Mesendoderm (in vitro differentiated cells): ENCODE measurements at regions not wholly inside any gene's neighbourhood (a gene's known extent, or its start where the extent isn't known, plus 50 kb on each side); places are given as distances from the start of the nearest gene placed in this dataset.

ENCODE experiments used
- DNase-seq: peaks from one replicate; pipeline ENCODE4 v3.0.0; 2013
- H2AK5ac ChIP-seq: 2 replicates; pipeline ENCODE4 v1.6.1; 2013; ENCODE audit warnings: low read length, inconsistent platforms
- H2BK120ac ChIP-seq: 2 replicates; pipeline ENCODE4 v1.6.1; 2013; ENCODE audit warnings: low read depth, mild to moderate bottlenecking, low read length, moderate library complexity, mixed read lengths
- H2BK15ac ChIP-seq: replicated peaks from 2 replicates; pipeline ENCODE4 v1.6.1; 2013; ENCODE audit warnings: low read depth, mild to moderate bottlenecking, moderate library complexity
- H2BK5ac ChIP-seq: 2 replicates; pipeline ENCODE4 v1.6.1; 2013; ENCODE audit warnings: low read length, inconsistent platforms
- H3K18ac ChIP-seq: 2 replicates; pipeline ENCODE4 v1.6.1; 2013; ENCODE audit warnings: mild to moderate bottlenecking, low read length, mixed read lengths
- H3K23ac ChIP-seq: one replicate; pipeline ENCODE4 v1.6.1; 2013; ENCODE audit warnings: low read length
- H3K27ac ChIP-seq: 2 replicates; pipeline ENCODE4 v1.5.1; 2013; ENCODE audit warnings: low read depth, mild to moderate bottlenecking, inconsistent platforms, low read length, moderate library complexity
- H3K27me3 ChIP-seq: 2 replicates; pipeline ENCODE4 v1.6.1; 2013; ENCODE audit warnings: low read length, control low read depth, mild to moderate bottlenecking, inconsistent platforms; ENCODE audit not compliant: insufficient read depth, poor library complexity
- H3K36me3 ChIP-seq: 2 replicates; pipeline ENCODE4 v1.6.1; 2013; ENCODE audit warnings: low read length, inconsistent platforms; ENCODE audit not compliant: control insufficient read depth, insufficient read depth
- H3K4ac ChIP-seq: one replicate; pipeline ENCODE4 v1.6.1; 2013; ENCODE audit warnings: low read depth, mild to moderate bottlenecking, low read length, moderate library complexity
- H3K4me1 ChIP-seq: 2 replicates; pipeline ENCODE4 v1.6.1; 2013; ENCODE audit warnings: low read depth, low read length, inconsistent platforms; ENCODE audit not compliant: control insufficient read depth
- H3K4me2 ChIP-seq: 2 replicates; pipeline ENCODE4 v1.6.1; 2013; ENCODE audit warnings: low read length
- H3K4me3 ChIP-seq: 2 replicates; pipeline ENCODE4 v1.5.1; 2013; ENCODE audit warnings: mild to moderate bottlenecking, low read length
- H3K56ac ChIP-seq: one replicate; pipeline ENCODE4 v1.6.1; 2013; ENCODE audit warnings: low read length
- H3K79me1 ChIP-seq: 2 replicates; pipeline ENCODE4 v1.6.1; 2013; ENCODE audit warnings: low read length, inconsistent platforms
- H3K79me2 ChIP-seq: 2 replicates; pipeline ENCODE4 v1.6.1; 2013; ENCODE audit warnings: mild to moderate bottlenecking, low read length; ENCODE audit not compliant: control insufficient read depth, insufficient read depth
- H3K9ac ChIP-seq: 2 replicates; pipeline ENCODE4 v1.6.1; 2013; ENCODE audit warnings: low read length, inconsistent platforms
- H4K5ac ChIP-seq: one replicate; pipeline ENCODE4 v1.6.1; 2013; ENCODE audit warnings: low read length
- H4K8ac ChIP-seq: one replicate; pipeline ENCODE4 v1.6.1; 2013; ENCODE audit warnings: low read depth, mild to moderate bottlenecking, control low read depth, low read length, moderate library complexity
- WGBS: extraction: QIAGEN DNeasy Blood & Tissue Kit; methylation state at CpG from one replicate; pipeline ENCODE4 v1.1.7; 2013; ENCODE audit warnings: low lambda C conversion rate, missing lambda C conversion rate; ENCODE audit not compliant: insufficient coverage; ENCODE audit errors: extremely low coverage; 5-methylcytosine and 5-hydroxymethylcytosine counted together

DNA sequence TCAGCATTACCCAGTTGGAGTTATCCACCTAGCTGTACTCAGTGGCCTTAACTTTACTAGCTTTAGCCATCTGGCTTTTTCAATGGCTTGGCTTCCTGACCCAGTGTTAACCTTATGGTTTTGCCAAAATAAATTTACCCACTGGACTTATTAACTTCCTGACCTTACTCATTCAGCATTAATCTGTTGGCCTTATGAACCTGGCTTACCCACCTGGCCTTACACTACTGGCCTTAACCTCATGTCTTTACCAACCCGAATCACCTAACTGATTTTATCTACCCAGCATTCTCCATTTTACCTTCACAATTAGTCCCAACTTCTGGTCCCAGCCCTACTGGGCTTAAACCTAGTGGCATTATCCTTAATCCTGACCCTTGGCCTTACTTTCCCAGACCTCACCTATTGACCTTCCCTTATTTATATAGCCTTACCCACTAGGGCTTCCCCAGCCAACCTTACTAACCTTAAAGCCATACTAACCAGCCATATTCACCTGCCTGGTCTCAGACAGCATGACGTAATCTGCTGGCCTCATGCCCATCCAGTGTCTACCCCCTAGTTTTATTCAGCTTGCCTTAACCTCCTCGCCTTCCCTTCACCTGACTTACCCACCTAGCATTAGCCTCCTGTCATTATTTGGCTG is 100.0 kb downstream of the IL12A start:
- DNase-seq: no peak
- WGBS: 100% methylated on average over 1 of the region's 3 CpGs
- Histone ChIP-seq H3K79me2 (no peaks in the 10 kb centered on the region), H2BK15ac (no peak overlapping the region), H2BK5ac (no peak overlapping the region), H2AK5ac (no peak overlapping the region), H3K4me3 (no peak overlapping the region), H3K27ac (no peak overlapping the region), H3K27me3 (no peaks in the 10 kb centered on the region), H3K9ac (no peak overlapping the region), H3K18ac (no peak overlapping the region), H4K5ac (no peak overlapping the region), H3K56ac (no peak overlapping the region), H3K4me2 (no peak overlapping the region), H3K36me3 (no peaks in the 10 kb centered on the region), H3K4me1 (no peaks in the 10 kb centered on the region), H3K79me1 (no peaks in the 10 kb centered on the region), H3K23ac (no peak overlapping the region), H4K8ac (no peak overlapping the region), H3K4ac (no peak overlapping the region), H2BK120ac (no peak overlapping the region)

DNA sequence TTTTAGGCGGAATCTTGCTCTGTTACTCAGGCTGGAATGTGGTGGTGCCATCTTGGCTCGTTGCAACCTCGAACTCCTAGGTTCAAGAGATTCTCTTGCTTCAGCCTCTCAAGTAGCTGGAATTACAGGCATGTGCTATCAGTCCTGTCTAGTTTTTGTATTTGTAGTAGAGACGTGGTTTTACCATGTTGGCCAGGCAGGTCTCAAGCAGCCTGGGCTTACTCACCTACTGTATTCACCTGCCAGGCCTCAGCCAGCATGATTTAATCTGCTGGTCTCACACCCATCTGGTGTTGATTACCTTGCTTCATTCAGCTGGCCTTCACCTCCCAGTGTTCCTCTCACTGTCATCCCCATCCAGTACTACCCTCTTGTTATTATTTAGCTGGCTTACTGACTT is 102.0 kb downstream of the IL12A start:
- no peaks in the 10 kb centered on the region for H3K79me2 ChIP-seq

DNA sequence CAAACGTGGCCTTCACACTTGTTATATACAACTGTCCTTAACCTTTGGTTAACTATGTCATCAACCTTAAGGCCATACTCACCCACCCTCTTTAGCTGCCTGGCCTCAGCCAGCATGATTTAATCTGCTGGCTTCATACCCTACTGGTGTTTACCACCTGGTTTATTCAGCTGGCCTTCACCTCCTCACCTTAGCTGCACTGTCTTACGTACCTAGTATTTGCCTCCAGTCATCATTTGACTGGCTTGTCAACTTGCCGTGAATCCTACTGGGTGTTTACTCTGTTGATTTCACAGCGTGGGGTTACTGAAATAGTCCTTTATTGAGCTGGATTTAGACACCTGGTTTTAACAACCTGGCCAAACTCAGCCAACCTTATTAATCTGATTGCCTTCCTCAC is 102.8 kb downstream of the IL12A start:
- DNase-seq: no peak
- WGBS: no CpG with 5 or more reads among the region's 4 CpGs
- no peaks in the 10 kb centered on the region for H3K27me3 ChIP-seq
- H3K4ac ChIP-seq: no peak overlapping the region
- no peaks in the 10 kb centered on the region for H3K79me2 ChIP-seq
- no peak overlapping the region for H3K9ac ChIP-seq
- H2AK5ac ChIP-seq: no peak overlapping the region
- H3K56ac ChIP-seq: no peak overlapping the region
- no peak overlapping the region for H3K18ac ChIP-seq
- no peaks in the 10 kb centered on the region for H3K4me1 ChIP-seq
- H3K36me3 ChIP-seq: no peaks in the 10 kb centered on the region
- no peak overlapping the region for H3K4me2 ChIP-seq
- H2BK120ac ChIP-seq: no peak overlapping the region
- H2BK15ac ChIP-seq: no peak overlapping the region
- H4K8ac ChIP-seq: no peak overlapping the region
- no peaks in the 10 kb centered on the region for H3K79me1 ChIP-seq
- no peak overlapping the region for H3K27ac ChIP-seq
- no peak overlapping the region for H3K23ac ChIP-seq
- no peak overlapping the region for H4K5ac ChIP-seq
- H2BK5ac ChIP-seq: no peak overlapping the region
- no peak overlapping the region for H3K4me3 ChIP-seq

More for the DNA sequence above, 102.0 kb downstream of the IL12A start:
- Histone ChIP-seq H3K79me1 (no peaks in the 10 kb centered on the region), H2BK15ac (no peak overlapping the region), H3K56ac (no peak overlapping the region), H3K27ac (no peak overlapping the region), H2BK5ac (no peak overlapping the region), H3K18ac (no peak overlapping the region), H3K4me1 (no peaks in the 10 kb centered on the region), H3K27me3 (no peaks in the 10 kb centered on the region), H3K9ac (no peak overlapping the region), H3K4ac (no peak overlapping the region), H3K4me2 (no peak overlapping the region), H4K5ac (no peak overlapping the region), H2BK120ac (no peak overlapping the region), H3K4me3 (no peak overlapping the region), H2AK5ac (no peak overlapping the region), H3K36me3 (no peaks in the 10 kb centered on the region), H3K23ac (no peak overlapping the region), H4K8ac (no peak overlapping the region)
- no CpG with 5 or more reads among the region's 4 CpGs for WGBS
- DNase-seq: no peak

DNA sequence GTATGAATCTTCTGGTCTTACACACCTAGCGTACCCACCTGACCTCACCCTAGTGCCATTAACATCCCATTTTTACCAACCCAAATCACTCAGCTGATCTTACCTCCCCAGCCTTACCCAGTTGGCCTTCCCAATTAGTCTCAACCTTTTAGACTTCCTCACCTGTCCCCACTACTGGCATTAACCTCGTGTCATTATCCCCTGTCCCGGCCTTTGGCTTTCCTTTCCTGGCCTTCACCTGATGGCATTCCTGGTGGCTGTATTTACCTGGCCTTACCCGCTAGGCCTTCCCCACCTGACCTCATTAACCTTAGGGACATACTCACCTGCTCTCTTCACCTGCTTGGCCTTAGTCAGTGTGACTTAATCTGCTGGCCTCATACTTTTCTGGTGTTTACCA is 104.1 kb downstream of the IL12A start:
- H3K18ac ChIP-seq: no peak overlapping the region
- H4K8ac ChIP-seq: no peak overlapping the region
- H3K27ac ChIP-seq: no peak overlapping the region
- H3K27me3 ChIP-seq: no peaks in the 10 kb centered on the region
- H3K4me1 ChIP-seq: no peaks in the 10 kb centered on the region
- no CpG with 5 or more reads among the region's 4 CpGs for WGBS
- H4K5ac ChIP-seq: no peak overlapping the region
- H3K56ac ChIP-seq: no peak overlapping the region
- no peaks in the 10 kb centered on the region for H3K79me1 ChIP-seq
- no peak overlapping the region for H2BK15ac ChIP-seq
- no peak overlapping the region for H3K4me3 ChIP-seq
- no peak overlapping the region for H3K4ac ChIP-seq
- no peak overlapping the region for H2AK5ac ChIP-seq
- H3K36me3 ChIP-seq: no peaks in the 10 kb centered on the region
- no peak overlapping the region for H2BK5ac ChIP-seq
- H3K79me2 ChIP-seq: no peaks in the 10 kb centered on the region
- no peak overlapping the region for H2BK120ac ChIP-seq
- H3K4me2 ChIP-seq: no peak overlapping the region
- H3K23ac ChIP-seq: no peak overlapping the region
- no peak overlapping the region for H3K9ac ChIP-seq
- no peak for DNase-seq

DNA sequence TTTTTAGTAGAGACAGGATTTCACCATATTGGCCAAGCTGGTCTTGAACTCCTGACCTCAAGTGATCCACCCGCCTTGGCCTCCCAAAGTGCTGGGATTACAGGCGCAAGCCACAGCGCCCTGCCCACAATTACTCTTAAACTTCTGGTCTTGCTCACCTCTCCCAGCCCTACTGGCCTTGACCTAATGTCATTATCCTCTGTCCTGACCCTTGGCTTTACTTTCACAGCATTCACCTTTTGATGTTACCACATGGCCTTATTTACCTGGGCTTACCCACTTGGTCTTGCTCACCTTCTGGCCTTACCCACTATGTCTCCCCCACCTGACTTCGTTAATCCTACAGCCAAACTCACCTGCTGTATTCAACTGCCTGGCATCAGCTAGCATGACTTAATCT is 105.9 kb downstream of the IL12A start:
- Histone ChIP-seq H3K4me1 (no peaks in the 10 kb centered on the region), H3K36me3 (no peaks in the 10 kb centered on the region), H3K18ac (no peak overlapping the region), H3K79me1 (no peaks in the 10 kb centered on the region), H4K5ac (no peak overlapping the region), H3K4me2 (no peak overlapping the region), H2BK5ac (no peak overlapping the region), H3K9ac (no peak overlapping the region), H3K23ac (no peak overlapping the region), H2BK120ac (no peak overlapping the region), H3K56ac (no peak overlapping the region), H4K8ac (no peak overlapping the region), H3K79me2 (no peaks in the 10 kb centered on the region), H3K4ac (no peak overlapping the region), H3K4me3 (no peak overlapping the region), H2BK15ac (no peak overlapping the region), H2AK5ac (no peak overlapping the region), H3K27ac (no peak overlapping the region), H3K27me3 (no peaks in the 10 kb centered on the region)
- no CpG with 5 or more reads among the region's 4 CpGs for WGBS
- no peak for DNase-seq

DNA sequence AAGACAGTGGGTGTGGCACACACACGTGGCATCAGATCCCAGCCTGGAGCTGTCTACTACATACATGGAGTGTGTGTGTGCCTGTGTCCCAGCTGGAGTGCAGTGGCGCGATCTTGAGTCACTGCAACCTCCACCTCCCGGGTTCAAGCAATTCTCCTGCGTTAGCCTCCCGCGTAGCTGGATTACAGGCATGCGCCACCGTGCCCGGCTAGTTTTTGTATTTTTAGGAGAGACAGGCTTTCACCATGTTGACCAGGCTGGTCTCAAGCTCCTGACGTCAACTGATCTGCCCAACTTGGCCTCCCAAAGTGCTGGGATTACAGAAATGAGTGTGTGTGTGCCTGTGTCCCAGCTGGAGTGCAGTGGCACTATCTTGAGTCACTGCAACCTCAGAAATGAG is 108.8 kb downstream of the IL12A start:
- H2BK120ac ChIP-seq: no peak overlapping the region
- DNase-seq: no peak
- H3K18ac ChIP-seq: no peak overlapping the region
- no peak overlapping the region for H3K4me2 ChIP-seq
- H4K8ac ChIP-seq: no peak overlapping the region
- no peaks in the 10 kb centered on the region for H3K4me1 ChIP-seq
- H3K79me1 ChIP-seq: no peaks in the 10 kb centered on the region
- no peak overlapping the region for H2AK5ac ChIP-seq
- H3K4me3 ChIP-seq: no peak overlapping the region
- H2BK15ac ChIP-seq: no peak overlapping the region
- H3K4ac ChIP-seq: no peak overlapping the region
- no peak overlapping the region for H2BK5ac ChIP-seq
- H3K9ac ChIP-seq: no peak overlapping the region
- H3K56ac ChIP-seq: no peak overlapping the region
- H3K36me3 ChIP-seq: no peaks in the 10 kb centered on the region
- H3K79me2 ChIP-seq: no peaks in the 10 kb centered on the region
- H3K23ac ChIP-seq: no peak overlapping the region
- WGBS: no CpG with 5 or more reads among the region's 11 CpGs
- H3K27ac ChIP-seq: no peak overlapping the region
- no peak overlapping the region for H4K5ac ChIP-seq
- H3K27me3 ChIP-seq: no peaks in the 10 kb centered on the region
